Upper lobe of left lung (tissue), 6 donors: ENCODE measurements at regions not wholly inside any gene's neighbourhood (a gene's known extent, or its start where the extent isn't known, plus 50 kb on each side); places are given as distances from the start of the nearest gene placed in this dataset.

Source experiments
- ATAC-seq, 2 donors: fragments of 200-7000 bp; cut with Tn5 transposase; one replicate each; pipeline ENCODE4 v1.9.1; 2022; ENCODE audit warnings: mild to moderate bottlenecking in 2 of 2, moderate library complexity in 2 of 2; ENCODE audit not compliant: low FRiP score in 2 of 2
- DNase-seq, 2 donors: peaks; one replicate each; pipeline ENCODE4 v3.0.0-alpha.2; 2019 to 2020
- H3K27ac ChIP-seq, 4 donors: fragments of 200-600 bp; sonication (generic); one replicate each; pipeline ENCODE4 v1.5.1; 2016 to 2019
- H3K27me3 ChIP-seq, 4 donors: fragments of 200-600 bp; sonication (generic); one replicate each; pipeline ENCODE4 v1.5.1; 2017 to 2019
- H3K36me3 ChIP-seq, 4 donors: fragments of 200-600 bp; sonication (generic); one replicate each; pipeline ENCODE4 v1.5.1; 2016 to 2019
- H3K4me1 ChIP-seq, 4 donors: fragments of 200-600 bp; sonication (generic); one replicate each; pipeline ENCODE4 v1.5.1; 2018 to 2019
- H3K4me3 ChIP-seq, 4 donors: fragments of 200-600 bp; sonication (generic); one replicate each; pipeline ENCODE4 v1.5.1; 2017 to 2019; ENCODE audit warnings: mild to moderate bottlenecking in 2 of 4, moderate library complexity in 1 of 4
- H3K9me3 ChIP-seq, 4 donors: fragments of 200-600 bp; sonication (generic); one replicate each; pipeline ENCODE4 v1.5.1; 2018 to 2019
- EP300 ChIP-seq, 4 donors: sonication (generic); formaldehyde crosslinking; IDR thresholded peaks; one replicate each; pipeline ENCODE4 v1.5.1; 2017; ENCODE audit warnings: antibody characterized with exemption in 4 of 4, control low read depth in 2 of 4
- POLR2A ChIP-seq, 4 donors: fragments of 450-650 bp; IDR thresholded peaks; one replicate each; pipeline ENCODE4 v1.5.1; 2016 to 2017; ENCODE audit warnings: antibody characterized with exemption in 4 of 4, mild to moderate bottlenecking in 2 of 4
- POLR2AphosphoS5 ChIP-seq, 2 donors: sonication (generic); formaldehyde crosslinking; IDR thresholded peaks; one replicate each; pipeline ENCODE4 v1.5.1; 2017; ENCODE audit warnings: antibody characterized with exemption in 2 of 2
- WGBS, 2 donors: methylation state at CpG; one replicate each; pipeline ENCODE4 v1.1.5; 2017 to 2018; 5-methylcytosine and 5-hydroxymethylcytosine counted together
- TF ChIP-seq, protein P1 (sequence below), 6 experiments: fragments of 450-650 bp in 4 of 6; fragments of 200-600 bp in 2 of 6; sonication (generic) in 2 of 6; IDR thresholded peaks; one replicate each; pipeline ENCODE4 v1.5.1; 2016 to 2019; ENCODE audit warnings: antibody characterized with exemption in 6 of 6
- donor health status: DM: no; HTN: no; CAD: no; lungs with moderate emphysema.
- donor health status: DM: no; HTN: yes; CAD: no; lungs with severe emphysema.

DNA sequence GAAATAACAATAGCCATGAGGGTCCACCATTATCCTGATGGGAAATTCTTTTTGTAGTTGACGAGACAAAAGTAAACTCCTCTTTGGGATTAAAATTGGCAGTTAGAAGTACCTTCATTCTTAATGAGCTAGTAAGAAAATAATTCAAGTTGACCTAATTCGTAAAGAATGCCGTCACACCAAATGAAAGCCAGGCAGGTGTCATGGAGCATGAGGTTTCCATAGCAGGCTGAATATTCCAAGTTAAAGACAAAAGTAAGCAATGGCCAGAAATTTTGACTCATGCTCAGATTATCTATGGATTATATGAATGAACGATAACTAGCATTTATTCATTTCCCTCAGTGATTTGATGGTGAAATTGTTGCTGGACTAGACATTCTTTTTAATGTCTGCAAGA lies 192.2 kb upstream of the FAT1 start:
- DNase-seq (no peak), ATAC-seq (no peak)
- H3K4me1 ChIP-seq, result no peaks in the 10 kb centered on the region
- no peak overlapping the region for H3K4me3 ChIP-seq
- no peak for TF ChIP-seq POLR2AphosphoS5 (IDR thresholded peaks at IDR 0.05)
- H3K27me3 ChIP-seq, result no peaks in the 10 kb centered on the region
- no peaks in the 10 kb centered on the region for H3K36me3 ChIP-seq
- H3K9me3 ChIP-seq, result no peaks in the 10 kb centered on the region
- H3K27ac ChIP-seq, result no peak overlapping the region
- WGBS, 2 donors, result 83 to 84% methylated on average over 4 of the region's 4 CpGs

DNA sequence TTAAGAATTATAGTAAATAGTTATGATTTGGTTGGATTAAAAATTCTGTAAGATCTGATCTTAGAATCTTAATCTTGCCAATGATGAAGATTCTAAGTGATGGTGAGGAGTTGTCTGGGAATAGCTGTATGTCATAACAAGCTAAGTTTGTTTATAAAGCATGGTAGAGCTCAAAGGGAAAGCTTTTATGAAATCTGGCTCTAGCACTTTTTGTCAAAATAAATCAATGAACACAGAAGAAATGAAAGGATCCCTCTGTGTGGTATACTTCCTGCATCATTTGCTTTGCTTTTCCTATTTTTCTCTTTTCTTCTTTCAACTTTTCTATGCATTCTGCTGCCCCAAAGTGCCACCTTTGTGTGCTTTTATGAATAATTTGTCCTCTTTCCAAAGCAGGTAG lies 193.5 kb upstream of the FAT1 start:
- Histone ChIP-seq H3K4me1 (no peaks in the 10 kb centered on the region), H3K27ac (no peak overlapping the region), H3K36me3 (no peaks in the 10 kb centered on the region), H3K4me3 (no peak overlapping the region), H3K27me3 (no peaks in the 10 kb centered on the region), H3K9me3 (no peaks in the 10 kb centered on the region)
- TF ChIP-seq POLR2AphosphoS5 (IDR thresholded peaks at IDR 0.05) (no peak), EP300 (IDR thresholded peaks at IDR 0.05) (no peak), POLR2A (IDR thresholded peaks at IDR 0.05) (no peak)
- TF ChIP-seq, protein P1, sequence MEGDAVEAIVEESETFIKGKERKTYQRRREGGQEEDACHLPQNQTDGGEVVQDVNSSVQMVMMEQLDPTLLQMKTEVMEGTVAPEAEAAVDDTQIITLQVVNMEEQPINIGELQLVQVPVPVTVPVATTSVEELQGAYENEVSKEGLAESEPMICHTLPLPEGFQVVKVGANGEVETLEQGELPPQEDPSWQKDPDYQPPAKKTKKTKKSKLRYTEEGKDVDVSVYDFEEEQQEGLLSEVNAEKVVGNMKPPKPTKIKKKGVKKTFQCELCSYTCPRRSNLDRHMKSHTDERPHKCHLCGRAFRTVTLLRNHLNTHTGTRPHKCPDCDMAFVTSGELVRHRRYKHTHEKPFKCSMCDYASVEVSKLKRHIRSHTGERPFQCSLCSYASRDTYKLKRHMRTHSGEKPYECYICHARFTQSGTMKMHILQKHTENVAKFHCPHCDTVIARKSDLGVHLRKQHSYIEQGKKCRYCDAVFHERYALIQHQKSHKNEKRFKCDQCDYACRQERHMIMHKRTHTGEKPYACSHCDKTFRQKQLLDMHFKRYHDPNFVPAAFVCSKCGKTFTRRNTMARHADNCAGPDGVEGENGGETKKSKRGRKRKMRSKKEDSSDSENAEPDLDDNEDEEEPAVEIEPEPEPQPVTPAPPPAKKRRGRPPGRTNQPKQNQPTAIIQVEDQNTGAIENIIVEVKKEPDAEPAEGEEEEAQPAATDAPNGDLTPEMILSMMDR (IDR thresholded peaks at IDR 0.05), result no peak
- ATAC-seq (no peak), DNase-seq (no peak)

DNA sequence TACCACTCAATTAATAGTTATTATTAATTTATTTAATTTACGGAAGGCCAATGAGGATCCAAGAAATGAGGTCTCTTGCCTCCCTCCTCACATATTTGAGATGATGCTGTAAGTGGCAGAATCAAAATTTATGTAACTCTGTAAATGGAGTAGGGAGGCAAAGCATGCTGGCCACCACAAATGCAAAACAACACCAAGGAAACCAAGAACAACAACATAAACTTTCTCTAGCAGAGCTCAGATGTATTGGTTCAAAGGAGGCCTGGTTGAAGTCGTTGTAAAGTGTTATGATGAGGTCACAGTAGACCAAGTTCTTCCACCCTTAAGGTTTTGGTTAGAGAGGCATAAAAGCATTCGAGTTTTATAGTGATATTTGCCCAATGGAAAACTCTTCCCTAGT lies 194.8 kb upstream of the FAT1 start:
- no peak overlapping the region for H3K4me3 ChIP-seq
- no peaks in the 10 kb centered on the region for H3K36me3 ChIP-seq
- WGBS, 2 donors, result 80 to 84% methylated on average over 3 of the region's 3 CpGs
- H3K27ac ChIP-seq, result no peak overlapping the region
- no peaks in the 10 kb centered on the region for H3K9me3 ChIP-seq
- H3K4me1 ChIP-seq, result no peaks in the 10 kb centered on the region
- DNase-seq (no peak), ATAC-seq (no peak)
- no peak for TF ChIP-seq POLR2A (IDR thresholded peaks at IDR 0.05)
- TF ChIP-seq, protein P1 (IDR thresholded peaks at IDR 0.05), result no peak
- no peak for TF ChIP-seq EP300 (IDR thresholded peaks at IDR 0.05)
- no peak for TF ChIP-seq POLR2AphosphoS5 (IDR thresholded peaks at IDR 0.05)
- H3K27me3 ChIP-seq, result no peaks in the 10 kb centered on the region

DNA sequence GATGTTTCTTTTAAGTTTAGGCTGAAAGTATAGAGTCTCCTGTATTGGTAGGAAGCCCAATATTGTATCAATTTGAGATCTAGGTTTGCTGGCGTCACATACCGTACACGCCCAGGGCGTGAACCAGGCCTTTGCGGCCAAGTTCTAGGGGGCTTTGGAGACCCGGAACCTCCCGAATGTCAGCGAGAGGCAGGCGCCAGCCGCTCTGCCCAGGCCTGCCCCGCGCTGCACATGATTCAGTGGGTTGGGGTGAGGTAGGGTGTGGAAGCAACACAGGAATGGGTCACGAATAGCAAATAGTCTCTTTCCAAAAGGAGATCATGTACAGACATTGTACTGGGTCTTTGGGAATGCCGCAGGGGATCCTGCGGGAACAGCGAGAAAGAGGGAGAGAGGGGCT lies 195.7 kb upstream of the FAT1 start:
- TF ChIP-seq POLR2A (IDR thresholded peaks at IDR 0.05) (no peak), POLR2AphosphoS5 (IDR thresholded peaks at IDR 0.05) (no peak), EP300 (IDR thresholded peaks at IDR 0.05) (no peak)
- TF ChIP-seq, protein P1 (IDR thresholded peaks at IDR 0.05), result no peak
- no peak overlapping the region for H3K4me3 ChIP-seq
- H3K27ac ChIP-seq, result no peak overlapping the region
- no peaks in the 10 kb centered on the region for H3K4me1 ChIP-seq
- H3K36me3 ChIP-seq, result no peaks in the 10 kb centered on the region
- no peak for DNase-seq
- H3K9me3 ChIP-seq, result no peaks in the 10 kb centered on the region
- WGBS, 2 donors, result 94 to 96% methylated on average over 16 of the region's 16 CpGs
- H3K27me3 ChIP-seq, result no peaks in the 10 kb centered on the region
- ATAC-seq, result no peak

DNA sequence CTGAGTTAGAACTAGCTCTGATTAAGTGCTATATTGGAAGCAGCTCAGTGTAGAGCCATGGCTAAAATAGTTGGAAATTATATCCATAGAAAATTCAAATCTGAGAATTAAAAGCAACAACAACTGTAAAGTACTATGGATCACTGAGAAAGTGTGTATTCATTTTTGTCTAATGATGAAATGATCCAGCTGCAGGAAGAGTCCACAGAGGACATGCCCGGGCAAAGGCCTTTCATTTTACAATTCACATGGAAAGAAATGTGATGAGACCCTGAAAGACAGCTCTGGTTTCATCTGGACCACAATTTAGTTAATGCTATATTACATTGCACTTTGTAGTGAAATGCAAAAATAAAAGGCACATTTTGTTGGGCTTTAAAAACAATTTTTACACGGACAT lies 196.8 kb upstream of the FAT1 start:
- peak in 1 of 2 donors; percentile 53 for ATAC-seq

More for the DNA sequence above, 196.8 kb upstream of the FAT1 start:
- H3K4me1 ChIP-seq, result no peaks in the 10 kb centered on the region
- TF ChIP-seq POLR2A (IDR thresholded peaks at IDR 0.05), result no peak
- no peak for TF ChIP-seq EP300 (IDR thresholded peaks at IDR 0.05)
- no peak for TF ChIP-seq POLR2AphosphoS5 (IDR thresholded peaks at IDR 0.05)
- TF ChIP-seq, protein P1 (IDR thresholded peaks at IDR 0.05), result no peak
- H3K27ac ChIP-seq, result no peak overlapping the region
- no peaks in the 10 kb centered on the region for H3K27me3 ChIP-seq
- WGBS, 2 donors, result 65 to 82% methylated on average over 2 of the region's 2 CpGs
- no peak for DNase-seq
- no peak overlapping the region for H3K4me3 ChIP-seq
- H3K9me3 ChIP-seq, result no peaks in the 10 kb centered on the region
- no peaks in the 10 kb centered on the region for H3K36me3 ChIP-seq
